Testis (tissue), 2 donors: ENCODE measurements at regions not wholly inside any gene's neighbourhood (a gene's known extent, or its start where the extent isn't known, plus 50 kb on each side); places are given as distances from the start of the nearest gene placed in this dataset.

ENCODE experiments used
- POLR2A ChIP-seq: fragments of 450-650 bp; IDR thresholded peaks from one replicate; pipeline ENCODE4 v1.6.1; 2017; ENCODE audit warnings: antibody characterized with exemption, mild to moderate bottlenecking, moderate library complexity
- TF ChIP-seq, protein P1 (sequence below), 3 experiments: fragments of 450-650 bp in 2 of 3; fragments of 200-600 bp in 1 of 3; sonication (generic) in 1 of 3; IDR thresholded peaks; one replicate each; pipeline ENCODE4 v1.5.1; 2016 to 2019; ENCODE audit warnings: antibody characterized with exemption in 3 of 3, mild to moderate bottlenecking in 2 of 3, moderate library complexity in 1 of 3

DNA sequence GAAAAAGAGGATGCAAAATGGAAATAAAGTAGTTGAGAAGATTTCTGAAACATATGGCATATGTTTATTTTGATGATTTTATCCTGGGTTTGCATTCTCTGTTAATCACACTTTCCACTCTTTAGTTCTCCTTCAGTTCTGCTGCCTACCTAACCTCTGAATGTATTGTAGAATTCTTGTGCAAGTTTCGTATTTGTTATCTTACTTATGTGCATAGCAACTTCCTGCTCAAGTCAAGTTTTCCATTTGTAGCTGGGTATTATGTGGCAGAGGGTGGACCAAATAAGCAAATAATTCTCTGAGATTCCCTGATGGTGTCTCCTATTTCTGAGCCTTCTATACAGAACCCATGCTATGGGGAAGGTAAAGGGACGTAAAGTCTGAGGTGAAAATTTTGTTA is 381.6 kb downstream of the FOXG1 start:
- TF ChIP-seq, protein P1, sequence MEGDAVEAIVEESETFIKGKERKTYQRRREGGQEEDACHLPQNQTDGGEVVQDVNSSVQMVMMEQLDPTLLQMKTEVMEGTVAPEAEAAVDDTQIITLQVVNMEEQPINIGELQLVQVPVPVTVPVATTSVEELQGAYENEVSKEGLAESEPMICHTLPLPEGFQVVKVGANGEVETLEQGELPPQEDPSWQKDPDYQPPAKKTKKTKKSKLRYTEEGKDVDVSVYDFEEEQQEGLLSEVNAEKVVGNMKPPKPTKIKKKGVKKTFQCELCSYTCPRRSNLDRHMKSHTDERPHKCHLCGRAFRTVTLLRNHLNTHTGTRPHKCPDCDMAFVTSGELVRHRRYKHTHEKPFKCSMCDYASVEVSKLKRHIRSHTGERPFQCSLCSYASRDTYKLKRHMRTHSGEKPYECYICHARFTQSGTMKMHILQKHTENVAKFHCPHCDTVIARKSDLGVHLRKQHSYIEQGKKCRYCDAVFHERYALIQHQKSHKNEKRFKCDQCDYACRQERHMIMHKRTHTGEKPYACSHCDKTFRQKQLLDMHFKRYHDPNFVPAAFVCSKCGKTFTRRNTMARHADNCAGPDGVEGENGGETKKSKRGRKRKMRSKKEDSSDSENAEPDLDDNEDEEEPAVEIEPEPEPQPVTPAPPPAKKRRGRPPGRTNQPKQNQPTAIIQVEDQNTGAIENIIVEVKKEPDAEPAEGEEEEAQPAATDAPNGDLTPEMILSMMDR (IDR thresholded peaks at IDR 0.05), result no peak
- no peak for TF ChIP-seq POLR2A
